H1 (cell line): ENCODE measurements at regions not wholly inside any gene's neighbourhood (a gene's known extent, or its start where the extent isn't known, plus 50 kb on each side); places are given as distances from the start of the nearest gene placed in this dataset.

ENCODE experiments used
- ATF3 ChIP-seq: IDR thresholded peaks from 2 replicates; pipeline ENCODE4 v1.6.1; 2011; ENCODE audit warnings: low read depth, mild to moderate bottlenecking, low read length; ENCODE audit not compliant: insufficient read depth
- BCL11A ChIP-seq, 2 experiments: IDR thresholded peaks; one replicate each; pipeline ENCODE4 v1.6.1; 2011; ENCODE audit warnings: low read depth in 2 of 2, low read length in 2 of 2, mild to moderate bottlenecking in 2 of 2
- CBX8 ChIP-seq: fragments of 300-800, 300-1000 bp; sonication (generic); IDR thresholded peaks from 2 replicates; pipeline ENCODE4 v1.7.1; 2016; ENCODE audit warnings: low read depth, low read length, borderline replicate concordance
- NANOG ChIP-seq: IDR thresholded peaks from 2 replicates; pipeline ENCODE4 v1.6.1; 2011; ENCODE audit warnings: low read length, low read depth, mild to moderate bottlenecking, inconsistent platforms; ENCODE audit not compliant: insufficient read depth, poor library complexity, severe bottlenecking
- RAD21 ChIP-seq, 2 experiments: IDR thresholded peaks in 1 of 2; conservative IDR thresholded peaks in 1 of 2; 2 replicates each; pipeline ENCODE4 v1.6.1; 2011; ENCODE audit warnings: low read depth in 2 of 2, low read length in 2 of 2, improper control_type of control experiment in 1 of 2, inconsistent platforms in 1 of 2, mild to moderate bottlenecking in 1 of 2, moderate library complexity in 1 of 2
- TF ChIP-seq, protein P1 (sequence below): fragments of 300-600 bp; sonication (generic); IDR thresholded peaks from 2 replicates; pipeline ENCODE4 v1.7.1; 2012; ENCODE audit warnings: low read length, moderate library complexity, mild to moderate bottlenecking, inconsistent platforms; ENCODE audit not compliant: insufficient replicate concordance
- TF ChIP-seq, protein P2 (sequence below): IDR thresholded peaks from 2 replicates; pipeline ENCODE4 v1.6.1; 2012; ENCODE audit warnings: inconsistent platforms

- TF ChIP-seq, protein P1, sequence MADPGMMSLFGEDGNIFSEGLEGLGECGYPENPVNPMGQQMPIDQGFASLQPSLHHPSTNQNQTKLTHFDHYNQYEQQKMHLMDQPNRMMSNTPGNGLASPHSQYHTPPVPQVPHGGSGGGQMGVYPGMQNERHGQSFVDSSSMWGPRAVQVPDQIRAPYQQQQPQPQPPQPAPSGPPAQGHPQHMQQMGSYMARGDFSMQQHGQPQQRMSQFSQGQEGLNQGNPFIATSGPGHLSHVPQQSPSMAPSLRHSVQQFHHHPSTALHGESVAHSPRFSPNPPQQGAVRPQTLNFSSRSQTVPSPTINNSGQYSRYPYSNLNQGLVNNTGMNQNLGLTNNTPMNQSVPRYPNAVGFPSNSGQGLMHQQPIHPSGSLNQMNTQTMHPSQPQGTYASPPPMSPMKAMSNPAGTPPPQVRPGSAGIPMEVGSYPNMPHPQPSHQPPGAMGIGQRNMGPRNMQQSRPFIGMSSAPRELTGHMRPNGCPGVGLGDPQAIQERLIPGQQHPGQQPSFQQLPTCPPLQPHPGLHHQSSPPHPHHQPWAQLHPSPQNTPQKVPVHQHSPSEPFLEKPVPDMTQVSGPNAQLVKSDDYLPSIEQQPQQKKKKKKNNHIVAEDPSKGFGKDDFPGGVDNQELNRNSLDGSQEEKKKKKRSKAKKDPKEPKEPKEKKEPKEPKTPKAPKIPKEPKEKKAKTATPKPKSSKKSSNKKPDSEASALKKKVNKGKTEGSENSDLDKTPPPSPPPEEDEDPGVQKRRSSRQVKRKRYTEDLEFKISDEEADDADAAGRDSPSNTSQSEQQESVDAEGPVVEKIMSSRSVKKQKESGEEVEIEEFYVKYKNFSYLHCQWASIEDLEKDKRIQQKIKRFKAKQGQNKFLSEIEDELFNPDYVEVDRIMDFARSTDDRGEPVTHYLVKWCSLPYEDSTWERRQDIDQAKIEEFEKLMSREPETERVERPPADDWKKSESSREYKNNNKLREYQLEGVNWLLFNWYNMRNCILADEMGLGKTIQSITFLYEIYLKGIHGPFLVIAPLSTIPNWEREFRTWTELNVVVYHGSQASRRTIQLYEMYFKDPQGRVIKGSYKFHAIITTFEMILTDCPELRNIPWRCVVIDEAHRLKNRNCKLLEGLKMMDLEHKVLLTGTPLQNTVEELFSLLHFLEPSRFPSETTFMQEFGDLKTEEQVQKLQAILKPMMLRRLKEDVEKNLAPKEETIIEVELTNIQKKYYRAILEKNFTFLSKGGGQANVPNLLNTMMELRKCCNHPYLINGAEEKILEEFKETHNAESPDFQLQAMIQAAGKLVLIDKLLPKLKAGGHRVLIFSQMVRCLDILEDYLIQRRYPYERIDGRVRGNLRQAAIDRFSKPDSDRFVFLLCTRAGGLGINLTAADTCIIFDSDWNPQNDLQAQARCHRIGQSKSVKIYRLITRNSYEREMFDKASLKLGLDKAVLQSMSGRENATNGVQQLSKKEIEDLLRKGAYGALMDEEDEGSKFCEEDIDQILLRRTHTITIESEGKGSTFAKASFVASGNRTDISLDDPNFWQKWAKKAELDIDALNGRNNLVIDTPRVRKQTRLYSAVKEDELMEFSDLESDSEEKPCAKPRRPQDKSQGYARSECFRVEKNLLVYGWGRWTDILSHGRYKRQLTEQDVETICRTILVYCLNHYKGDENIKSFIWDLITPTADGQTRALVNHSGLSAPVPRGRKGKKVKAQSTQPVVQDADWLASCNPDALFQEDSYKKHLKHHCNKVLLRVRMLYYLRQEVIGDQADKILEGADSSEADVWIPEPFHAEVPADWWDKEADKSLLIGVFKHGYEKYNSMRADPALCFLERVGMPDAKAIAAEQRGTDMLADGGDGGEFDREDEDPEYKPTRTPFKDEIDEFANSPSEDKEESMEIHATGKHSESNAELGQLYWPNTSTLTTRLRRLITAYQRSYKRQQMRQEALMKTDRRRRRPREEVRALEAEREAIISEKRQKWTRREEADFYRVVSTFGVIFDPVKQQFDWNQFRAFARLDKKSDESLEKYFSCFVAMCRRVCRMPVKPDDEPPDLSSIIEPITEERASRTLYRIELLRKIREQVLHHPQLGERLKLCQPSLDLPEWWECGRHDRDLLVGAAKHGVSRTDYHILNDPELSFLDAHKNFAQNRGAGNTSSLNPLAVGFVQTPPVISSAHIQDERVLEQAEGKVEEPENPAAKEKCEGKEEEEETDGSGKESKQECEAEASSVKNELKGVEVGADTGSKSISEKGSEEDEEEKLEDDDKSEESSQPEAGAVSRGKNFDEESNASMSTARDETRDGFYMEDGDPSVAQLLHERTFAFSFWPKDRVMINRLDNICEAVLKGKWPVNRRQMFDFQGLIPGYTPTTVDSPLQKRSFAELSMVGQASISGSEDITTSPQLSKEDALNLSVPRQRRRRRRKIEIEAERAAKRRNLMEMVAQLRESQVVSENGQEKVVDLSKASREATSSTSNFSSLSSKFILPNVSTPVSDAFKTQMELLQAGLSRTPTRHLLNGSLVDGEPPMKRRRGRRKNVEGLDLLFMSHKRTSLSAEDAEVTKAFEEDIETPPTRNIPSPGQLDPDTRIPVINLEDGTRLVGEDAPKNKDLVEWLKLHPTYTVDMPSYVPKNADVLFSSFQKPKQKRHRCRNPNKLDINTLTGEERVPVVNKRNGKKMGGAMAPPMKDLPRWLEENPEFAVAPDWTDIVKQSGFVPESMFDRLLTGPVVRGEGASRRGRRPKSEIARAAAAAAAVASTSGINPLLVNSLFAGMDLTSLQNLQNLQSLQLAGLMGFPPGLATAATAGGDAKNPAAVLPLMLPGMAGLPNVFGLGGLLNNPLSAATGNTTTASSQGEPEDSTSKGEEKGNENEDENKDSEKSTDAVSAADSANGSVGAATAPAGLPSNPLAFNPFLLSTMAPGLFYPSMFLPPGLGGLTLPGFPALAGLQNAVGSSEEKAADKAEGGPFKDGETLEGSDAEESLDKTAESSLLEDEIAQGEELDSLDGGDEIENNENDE: peak; percentile 86
- peak in 1 of 2 experiments; percentile 48 for TF ChIP-seq BCL11A (IDR thresholded peaks at IDR 0.05; ENCODE audit: low read depth in 2 of 2, low read length in 2 of 2)
- no peak for TF ChIP-seq RAD21 (IDR thresholded peaks at IDR 0.05 in 1 of 2, conservative IDR thresholded peaks at IDR 0.05 in 1 of 2; ENCODE audit: low read depth in 2 of 2, low read length in 2 of 2)
- TF ChIP-seq, protein P2, sequence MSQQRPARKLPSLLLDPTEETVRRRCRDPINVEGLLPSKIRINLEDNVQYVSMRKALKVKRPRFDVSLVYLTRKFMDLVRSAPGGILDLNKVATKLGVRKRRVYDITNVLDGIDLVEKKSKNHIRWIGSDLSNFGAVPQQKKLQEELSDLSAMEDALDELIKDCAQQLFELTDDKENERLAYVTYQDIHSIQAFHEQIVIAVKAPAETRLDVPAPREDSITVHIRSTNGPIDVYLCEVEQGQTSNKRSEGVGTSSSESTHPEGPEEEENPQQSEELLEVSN: no peak; the same call in 1 of the 2 replicates
- peak; percentile 25 for TF ChIP-seq NANOG
- TF ChIP-seq CBX8: no peak
- TF ChIP-seq ATF3: no peak
These were observed 677.7 kb downstream of the DCDC2C start (continued) for GRCh38 chr2:4381049-4381448.
